ENCODE measurements at regions not wholly inside any gene's neighbourhood (a gene's known extent, or its start where the extent isn't known, plus 50 kb on each side); places are given as distances from the start of the nearest gene placed in this dataset.

GRCh38 chr22:25373961-25374360 is 154.5 kb downstream of the CRYBB2 start:
- ChIA-PET CTCF (ENCODE audit: unreplicated experiment) (no interaction called here), POLR2A (no interaction called here)
- BruUV-seq (replicated peaks): no TSS peak
- H3K4me1 ChIP-seq (ENCODE audit: insufficient read depth, low read length, poor library complexity, severe bottlenecking): peaks cover 2% of the 10 kb centered on the region
- no peaks in the 10 kb centered on the region for H3K79me2 ChIP-seq (ENCODE audit: insufficient read depth, low read depth, low read length)
- no peaks in the 10 kb centered on the region for H4K20me1 ChIP-seq (ENCODE audit: insufficient read depth, low read length)
- DNase-seq (ENCODE audit: low spot score): no peak
- no peak overlapping the region for H3K4me2 ChIP-seq (ENCODE audit: low read length)
- TF ChIP-seq, protein P1, sequence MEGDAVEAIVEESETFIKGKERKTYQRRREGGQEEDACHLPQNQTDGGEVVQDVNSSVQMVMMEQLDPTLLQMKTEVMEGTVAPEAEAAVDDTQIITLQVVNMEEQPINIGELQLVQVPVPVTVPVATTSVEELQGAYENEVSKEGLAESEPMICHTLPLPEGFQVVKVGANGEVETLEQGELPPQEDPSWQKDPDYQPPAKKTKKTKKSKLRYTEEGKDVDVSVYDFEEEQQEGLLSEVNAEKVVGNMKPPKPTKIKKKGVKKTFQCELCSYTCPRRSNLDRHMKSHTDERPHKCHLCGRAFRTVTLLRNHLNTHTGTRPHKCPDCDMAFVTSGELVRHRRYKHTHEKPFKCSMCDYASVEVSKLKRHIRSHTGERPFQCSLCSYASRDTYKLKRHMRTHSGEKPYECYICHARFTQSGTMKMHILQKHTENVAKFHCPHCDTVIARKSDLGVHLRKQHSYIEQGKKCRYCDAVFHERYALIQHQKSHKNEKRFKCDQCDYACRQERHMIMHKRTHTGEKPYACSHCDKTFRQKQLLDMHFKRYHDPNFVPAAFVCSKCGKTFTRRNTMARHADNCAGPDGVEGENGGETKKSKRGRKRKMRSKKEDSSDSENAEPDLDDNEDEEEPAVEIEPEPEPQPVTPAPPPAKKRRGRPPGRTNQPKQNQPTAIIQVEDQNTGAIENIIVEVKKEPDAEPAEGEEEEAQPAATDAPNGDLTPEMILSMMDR (conservative IDR thresholded peaks at IDR 0.05; ENCODE audit: low read length): no peak
- no peak for TF ChIP-seq EZH2phosphoT487 (IDR thresholded peaks at IDR 0.05; ENCODE audit: borderline replicate concordance, low read depth, low read length)
- no peak overlapping the region for H3K4me3 ChIP-seq (ENCODE audit: low read depth, low read length, poor library complexity, severe bottlenecking)
- H3K9me2 ChIP-seq (ENCODE audit: insufficient read depth, low read length): no peaks in the 10 kb centered on the region
- H3K9me3 ChIP-seq (ENCODE audit: low read length): no peaks in the 10 kb centered on the region
- no peak overlapping the region for H2AFZ ChIP-seq (ENCODE audit: low read length)
- H3K27ac ChIP-seq (ENCODE audit: low read depth, low read length, poor library complexity, severe bottlenecking): no peak overlapping the region
- H3K36me3 ChIP-seq (ENCODE audit: insufficient read depth, low read length): peaks cover 17% of the 10 kb centered on the region
- intact Hi-C loops (cut with micrococcal nuclease; ENCODE audit: unreplicated experiment): no loop called here

- H3K9me2 ChIP-seq (ENCODE audit: insufficient read depth, low read length): no peaks in the 10 kb centered on the region
- intact Hi-C loops (cut with micrococcal nuclease; ENCODE audit: unreplicated experiment): no loop called here
- no peaks in the 10 kb centered on the region for H3K4me1 ChIP-seq (ENCODE audit: insufficient read depth, low read length, poor library complexity, severe bottlenecking)
- H3K4me2 ChIP-seq (ENCODE audit: low read length): no peak overlapping the region
- no TSS peak for BruUV-seq (replicated peaks)
- H2AFZ ChIP-seq (ENCODE audit: low read length): no peak overlapping the region
- H3K79me2 ChIP-seq (ENCODE audit: insufficient read depth, low read depth, low read length): no peaks in the 10 kb centered on the region
- CTCF ChIA-PET (ENCODE audit: unreplicated experiment): interaction anchor here (0.6 kb wide), 1 partner anchor 19 kb away, joined by 3 read pairs; no protein-coding TSS in a partner anchor
- no peak for DNase-seq (ENCODE audit: low spot score)
- no peaks in the 10 kb centered on the region for H4K20me1 ChIP-seq (ENCODE audit: insufficient read depth, low read length)
- POLR2A ChIA-PET: no interaction called here
- no peak for TF ChIP-seq EZH2phosphoT487 (IDR thresholded peaks at IDR 0.05; ENCODE audit: borderline replicate concordance, low read depth, low read length)
- TF ChIP-seq, protein P1 (conservative IDR thresholded peaks at IDR 0.05; ENCODE audit: low read length): no peak
- no peaks in the 10 kb centered on the region for H3K9me3 ChIP-seq (ENCODE audit: low read length)
- no peak overlapping the region for H3K27ac ChIP-seq (ENCODE audit: low read depth, low read length, poor library complexity, severe bottlenecking)
- H3K36me3 ChIP-seq (ENCODE audit: insufficient read depth, low read length): peaks cover 24% of the 10 kb centered on the region
- H3K4me3 ChIP-seq (ENCODE audit: low read depth, low read length, poor library complexity, severe bottlenecking): no peak overlapping the region
Measured at GRCh38 chr22:25374869-25375268, 155.4 kb downstream of the CRYBB2 start.

DNA sequence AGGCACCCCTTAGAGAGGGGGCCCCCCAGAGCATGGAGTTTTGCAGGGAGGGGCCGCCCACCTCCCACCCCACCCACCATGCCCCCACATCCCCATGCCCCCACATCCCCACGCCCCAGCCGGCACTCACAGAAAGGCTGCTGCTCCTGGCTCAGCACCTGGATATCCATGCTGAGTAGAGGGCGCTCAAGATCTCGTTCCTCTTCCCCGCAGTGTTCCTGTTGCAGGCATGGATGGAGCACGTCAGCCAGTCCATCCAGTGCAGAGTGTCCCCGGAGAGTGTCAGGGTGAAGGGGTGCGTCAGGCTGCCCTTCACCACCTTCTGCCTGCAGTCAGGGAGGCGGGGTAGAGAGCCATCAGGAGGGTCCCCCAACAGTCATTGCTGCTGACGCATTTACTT is 156.2 kb downstream of the CRYBB2 start:
- CTCF ChIA-PET (ENCODE audit: unreplicated experiment): no interaction called here
- BruUV-seq (replicated peaks): no TSS peak

More for the DNA sequence above, 156.2 kb downstream of the CRYBB2 start:
- H3K4me1 ChIP-seq (ENCODE audit: insufficient read depth, low read length, poor library complexity, severe bottlenecking): no peaks in the 10 kb centered on the region
- no peak overlapping the region for H3K4me3 ChIP-seq (ENCODE audit: low read depth, low read length, poor library complexity, severe bottlenecking)
- no peaks in the 10 kb centered on the region for H3K9me3 ChIP-seq (ENCODE audit: low read length)
- no peak overlapping the region for H3K27ac ChIP-seq (ENCODE audit: low read depth, low read length, poor library complexity, severe bottlenecking)
- no peaks in the 10 kb centered on the region for H4K20me1 ChIP-seq (ENCODE audit: insufficient read depth, low read length)
- H3K9me2 ChIP-seq (ENCODE audit: insufficient read depth, low read length): no peaks in the 10 kb centered on the region
- H3K36me3 ChIP-seq (ENCODE audit: insufficient read depth, low read length): peaks cover 32% of the 10 kb centered on the region
- H3K4me2 ChIP-seq (ENCODE audit: low read length): no peak overlapping the region
- no peak overlapping the region for H2AFZ ChIP-seq (ENCODE audit: low read length)
- TF ChIP-seq EZH2phosphoT487 (IDR thresholded peaks at IDR 0.05; ENCODE audit: borderline replicate concordance, low read depth, low read length): no peak
- TF ChIP-seq, protein P1 (conservative IDR thresholded peaks at IDR 0.05; ENCODE audit: low read length): no peak
- H3K79me2 ChIP-seq (ENCODE audit: insufficient read depth, low read depth, low read length): no peaks in the 10 kb centered on the region
- POLR2A ChIA-PET: no interaction called here
- DNase-seq (ENCODE audit: low spot score): no peak
- intact Hi-C loops (cut with micrococcal nuclease; ENCODE audit: unreplicated experiment): no loop called here

Measured in OCI-LY7 (cell line).